ENCODE measurements at regions not wholly inside any gene's neighbourhood (a gene's known extent, or its start where the extent isn't known, plus 50 kb on each side); places are given as distances from the start of the nearest gene placed in this dataset.

- H3K9ac ChIP-seq (ENCODE audit: low read depth, low read length) = no peak overlapping the region
- no TSS peak for BruUV-seq (replicated peaks)
- no peak overlapping the region for H3K56ac ChIP-seq (ENCODE audit: extremely low read depth, insufficient read depth, low read length)
- ATAC-seq (ENCODE audit: low read depth) (no peak), DNase-seq (no peak)
- in situ Hi-C loops (cut with MboI; ENCODE audit: low sequenced_read_pairs) = no loop called here
- no peak overlapping the region for H2AK5ac ChIP-seq (ENCODE audit: low read depth, low read length)
- no peak overlapping the region for H3K18ac ChIP-seq (ENCODE audit: low read depth, low read length)
- ChIA-PET POLR2A (ENCODE audit: unreplicated experiment) (interaction anchor here (0.7 kb wide), 1 partner anchor 276 kb away, joined by 3 read pairs; the partner anchor contains the start of gene CCDC7), CTCF (interaction anchor here (1.0 kb wide), 1 partner anchor 21 kb away, joined by 4 read pairs; no protein-coding TSS in a partner anchor)
- H2AK9ac ChIP-seq (replicated peaks; ENCODE audit: low read depth, low read length, poor library complexity) = no peak overlapping the region
- H3K4me1 ChIP-seq (ENCODE audit: control insufficient read depth, insufficient read depth, low read length) = no peaks in the 10 kb centered on the region
- H2BK15ac ChIP-seq (ENCODE audit: low read depth, low read length) = no peak overlapping the region
- H4K5ac ChIP-seq (ENCODE audit: low read depth, low read length) = no peak overlapping the region
- H2BK5ac ChIP-seq (ENCODE audit: low read depth, low read length, poor library complexity, severe bottlenecking) = no peak overlapping the region
- no peak overlapping the region for H3K27ac ChIP-seq (ENCODE audit: insufficient read depth, low read length)
- H3K14ac ChIP-seq (replicated peaks; ENCODE audit: low read depth, low read length) = no peak overlapping the region
- H4K20me1 ChIP-seq (ENCODE audit: insufficient read depth, low read length) = no peaks in the 10 kb centered on the region
- no peak overlapping the region for H2BK120ac ChIP-seq (ENCODE audit: low read depth, low read length)
- WGBS, 2 experiments (ENCODE audit: extremely low coverage in 2 of 2, insufficient read length in 1 of 2) = 60% methylated on average over 3 of the region's 5 CpGs; no CpG with 5 or more reads in 1 of the 2 experiments
- H3K23ac ChIP-seq (ENCODE audit: low read depth, low read length) = no peak overlapping the region
- no peak overlapping the region for H3K4me2 ChIP-seq (ENCODE audit: low read depth, low read length)
- no peak overlapping the region for H2BK20ac ChIP-seq (ENCODE audit: low read depth, low read length)
- H3K36me3 ChIP-seq (ENCODE audit: control insufficient read depth, insufficient read depth, low read length) = no peaks in the 10 kb centered on the region
- dilution Hi-C loops (cut with HindIII; ENCODE audit: low sequenced_read_pairs, unreplicated experiment) = no loop called here
- no peak overlapping the region for H3K4me3 ChIP-seq (ENCODE audit: insufficient read depth, low read depth, low read length)
- H4K8ac ChIP-seq (ENCODE audit: low read depth in 2 of 2, low read length in 2 of 2) = no peak overlapping the region
- no peaks in the 10 kb centered on the region for H3K9me1 ChIP-seq (ENCODE audit: insufficient read depth, low read length)
- H3K79me1 ChIP-seq (ENCODE audit: low read depth in 1 of 2, low read length in 2 of 2) = no peaks in the 10 kb centered on the region
- no peak overlapping the region for H4K91ac ChIP-seq (ENCODE audit: insufficient read depth, low read depth, low read length)
- no peaks in the 10 kb centered on the region for H3K9me3 ChIP-seq (ENCODE audit: control insufficient read depth, insufficient read depth, low read length)
- H3K27me3 ChIP-seq (ENCODE audit: control insufficient read depth, insufficient read depth, low read length) = peaks cover 8% of the 10 kb centered on the region
- intact Hi-C loops (cut with micrococcal nuclease) = no loop called here
- H2AFZ ChIP-seq (replicated peaks; ENCODE audit: low read length, poor library complexity) = no peak overlapping the region
- TF ChIP-seq NFE2L2 (IDR thresholded peaks at IDR 0.05; ENCODE audit: low read depth, low read length) = no peak
- TF ChIP-seq CHD1 (IDR thresholded peaks at IDR 0.05; ENCODE audit: low read depth, low read length) = no peak
- no peak for TF ChIP-seq POLR2A (IDR thresholded peaks at IDR 0.05; ENCODE audit: low read depth, low read length)
- no peak for TF ChIP-seq RCOR1 (IDR thresholded peaks at IDR 0.05; ENCODE audit: insufficient replicate concordance, low read length)
- TF ChIP-seq, protein P1, sequence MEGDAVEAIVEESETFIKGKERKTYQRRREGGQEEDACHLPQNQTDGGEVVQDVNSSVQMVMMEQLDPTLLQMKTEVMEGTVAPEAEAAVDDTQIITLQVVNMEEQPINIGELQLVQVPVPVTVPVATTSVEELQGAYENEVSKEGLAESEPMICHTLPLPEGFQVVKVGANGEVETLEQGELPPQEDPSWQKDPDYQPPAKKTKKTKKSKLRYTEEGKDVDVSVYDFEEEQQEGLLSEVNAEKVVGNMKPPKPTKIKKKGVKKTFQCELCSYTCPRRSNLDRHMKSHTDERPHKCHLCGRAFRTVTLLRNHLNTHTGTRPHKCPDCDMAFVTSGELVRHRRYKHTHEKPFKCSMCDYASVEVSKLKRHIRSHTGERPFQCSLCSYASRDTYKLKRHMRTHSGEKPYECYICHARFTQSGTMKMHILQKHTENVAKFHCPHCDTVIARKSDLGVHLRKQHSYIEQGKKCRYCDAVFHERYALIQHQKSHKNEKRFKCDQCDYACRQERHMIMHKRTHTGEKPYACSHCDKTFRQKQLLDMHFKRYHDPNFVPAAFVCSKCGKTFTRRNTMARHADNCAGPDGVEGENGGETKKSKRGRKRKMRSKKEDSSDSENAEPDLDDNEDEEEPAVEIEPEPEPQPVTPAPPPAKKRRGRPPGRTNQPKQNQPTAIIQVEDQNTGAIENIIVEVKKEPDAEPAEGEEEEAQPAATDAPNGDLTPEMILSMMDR (conservative IDR thresholded peaks at IDR 0.05; ENCODE audit: low read depth, low read length) = no peak
- no peak for TF ChIP-seq RAD21 (IDR thresholded peaks at IDR 0.05; ENCODE audit: low read length)
- H3K4ac ChIP-seq (ENCODE audit: low read depth, low read length) = no peak overlapping the region
Observed at GRCh38 chr10:32169556-32169955, 113.3 kb upstream of the KIF5B start.

Data from IMR-90 (cell line).